Astrocyte of the cerebellum (primary cell): ENCODE measurements at regions not wholly inside any gene's neighbourhood (a gene's known extent, or its start where the extent isn't known, plus 50 kb on each side); places are given as distances from the start of the nearest gene placed in this dataset.

Source experiments
- DNase-seq: peaks from one replicate; pipeline ENCODE4 v3.0.0-alpha.2; 2011; ENCODE audit warnings: low read depth
- H3K4me3 ChIP-seq: 2 replicates; pipeline ENCODE4 v1.5.1; 2011; ENCODE audit warnings: mild to moderate bottlenecking, low read depth, low read length, moderate library complexity
- in situ Hi-C: cut with HindIII; loops from 2 replicates; pipeline ENCODE4 v1.10.0; 2017; ENCODE audit warnings: low sequenced_read_pairs
- TF ChIP-seq, protein P1 (sequence below): IDR thresholded peaks from 2 replicates; pipeline ENCODE4 v1.5.1; 2012; ENCODE audit warnings: low read length, low read depth, moderate library complexity, mild to moderate bottlenecking; ENCODE audit errors: missing control alignments

DNA sequence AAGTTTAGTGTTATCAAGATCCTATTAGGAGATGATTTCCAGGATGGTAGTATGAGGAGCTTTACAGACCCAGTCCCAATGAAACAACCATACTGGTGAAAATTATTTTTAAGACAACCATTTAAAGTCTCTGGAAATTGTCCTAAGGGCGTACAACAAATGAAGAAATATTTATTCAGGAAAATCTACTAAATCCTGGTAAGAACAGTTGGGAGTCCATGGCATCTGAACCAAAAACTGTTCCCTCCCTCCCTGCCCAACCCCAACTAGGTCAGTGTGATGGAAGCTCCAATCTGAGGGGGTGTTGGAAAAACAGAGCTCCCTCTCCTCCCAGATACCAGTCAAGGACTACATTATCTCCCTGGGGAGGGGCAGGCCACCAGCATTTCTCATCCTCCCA, 74.7 kb upstream of the MKLN1 start:
- in situ Hi-C loops: no loop called here
- no peak overlapping the region for H3K4me3 ChIP-seq
- no peak for DNase-seq
- TF ChIP-seq, protein P1, sequence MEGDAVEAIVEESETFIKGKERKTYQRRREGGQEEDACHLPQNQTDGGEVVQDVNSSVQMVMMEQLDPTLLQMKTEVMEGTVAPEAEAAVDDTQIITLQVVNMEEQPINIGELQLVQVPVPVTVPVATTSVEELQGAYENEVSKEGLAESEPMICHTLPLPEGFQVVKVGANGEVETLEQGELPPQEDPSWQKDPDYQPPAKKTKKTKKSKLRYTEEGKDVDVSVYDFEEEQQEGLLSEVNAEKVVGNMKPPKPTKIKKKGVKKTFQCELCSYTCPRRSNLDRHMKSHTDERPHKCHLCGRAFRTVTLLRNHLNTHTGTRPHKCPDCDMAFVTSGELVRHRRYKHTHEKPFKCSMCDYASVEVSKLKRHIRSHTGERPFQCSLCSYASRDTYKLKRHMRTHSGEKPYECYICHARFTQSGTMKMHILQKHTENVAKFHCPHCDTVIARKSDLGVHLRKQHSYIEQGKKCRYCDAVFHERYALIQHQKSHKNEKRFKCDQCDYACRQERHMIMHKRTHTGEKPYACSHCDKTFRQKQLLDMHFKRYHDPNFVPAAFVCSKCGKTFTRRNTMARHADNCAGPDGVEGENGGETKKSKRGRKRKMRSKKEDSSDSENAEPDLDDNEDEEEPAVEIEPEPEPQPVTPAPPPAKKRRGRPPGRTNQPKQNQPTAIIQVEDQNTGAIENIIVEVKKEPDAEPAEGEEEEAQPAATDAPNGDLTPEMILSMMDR: no peak

DNA sequence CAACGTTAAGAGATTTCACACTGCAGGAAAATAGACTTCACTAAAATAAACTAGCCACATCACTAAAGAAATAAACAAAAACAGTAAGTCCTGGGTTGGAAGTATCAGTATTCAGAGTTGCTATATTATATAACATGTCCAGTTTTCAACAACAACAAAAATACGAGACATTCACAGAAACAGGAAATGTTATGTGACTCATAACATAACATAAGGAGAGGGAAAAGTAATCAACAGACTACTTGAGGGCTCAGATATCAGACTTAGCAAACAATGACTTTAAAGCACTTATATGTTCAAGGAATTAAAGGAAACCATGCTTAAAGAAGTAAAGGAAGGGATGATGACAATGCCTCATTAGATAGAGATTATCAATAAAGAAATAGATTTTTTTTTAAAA, 73.5 kb upstream of the MKLN1 start:
- DNase-seq: no peak
- in situ Hi-C loops: no loop called here
- no peak overlapping the region for H3K4me3 ChIP-seq
- TF ChIP-seq, protein P1: no peak

DNA sequence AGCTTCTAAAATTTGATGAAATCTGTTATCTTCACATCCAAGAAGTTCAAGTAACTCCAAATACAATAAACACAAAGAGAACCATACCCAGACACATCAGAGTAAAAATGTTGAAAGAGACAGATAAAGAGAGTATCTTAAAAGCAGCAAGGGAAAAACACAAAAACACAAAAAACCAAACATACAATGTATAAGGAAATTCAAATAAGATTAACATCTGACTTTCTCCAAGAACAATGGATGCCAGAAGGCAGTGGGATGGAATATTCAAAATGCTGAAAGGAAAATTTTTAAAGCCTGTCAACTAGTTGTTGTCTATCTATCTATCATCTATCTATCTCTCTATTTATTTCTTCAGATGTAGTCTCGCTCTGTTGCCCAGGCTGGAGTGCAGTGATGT, 72.4 kb upstream of the MKLN1 start:
- in situ Hi-C loops: no loop called here
- TF ChIP-seq, protein P1: no peak
- no peak overlapping the region for H3K4me3 ChIP-seq
- DNase-seq: no peak

DNA sequence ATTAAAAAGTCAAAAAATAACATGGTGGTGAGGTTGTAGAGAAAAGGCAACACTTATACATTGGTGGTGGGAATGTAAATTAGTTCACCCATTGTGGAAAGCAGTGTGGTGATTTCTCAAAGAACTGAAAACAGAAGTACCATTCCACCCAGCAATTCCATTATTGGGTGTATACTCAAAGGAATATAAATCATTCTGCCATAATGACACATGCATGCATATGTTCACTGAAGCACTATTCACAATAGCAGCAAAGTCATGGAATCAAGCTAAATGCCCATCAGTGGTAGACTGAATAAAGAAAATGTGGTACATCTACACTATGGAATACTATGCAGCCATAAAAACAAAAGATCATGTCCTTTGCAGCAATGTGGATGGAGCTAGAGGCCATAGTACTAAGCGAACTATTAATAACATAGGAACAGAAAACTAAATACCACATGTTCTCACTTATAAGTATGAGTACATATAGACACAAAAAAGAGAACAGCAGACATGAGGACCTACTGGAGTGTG, 66.1 kb upstream of the MKLN1 start:
- DNase-seq: no peak
- H3K4me3 ChIP-seq: no peak overlapping the region
- in situ Hi-C loops: no loop called here
- TF ChIP-seq, protein P1: no peak

DNA sequence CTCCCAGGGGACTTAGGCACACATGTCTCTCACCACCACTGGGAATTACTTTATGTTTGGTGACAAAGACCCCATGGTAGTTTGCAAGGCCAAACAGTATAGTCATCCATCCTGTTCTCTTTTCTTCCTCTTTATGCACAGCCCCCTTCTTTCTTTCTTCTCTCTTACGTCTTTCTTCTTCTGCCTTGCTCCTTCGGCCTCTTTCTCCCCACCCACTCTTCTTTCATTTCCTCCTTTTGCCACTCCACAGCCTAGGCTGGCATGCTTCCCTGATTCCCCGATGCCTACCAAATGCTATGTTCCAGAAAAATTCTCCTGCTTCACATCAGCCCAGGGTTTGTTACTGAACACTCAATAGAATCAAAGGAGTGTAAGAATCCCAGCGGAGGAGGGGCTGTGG, 62.4 kb upstream of the MKLN1 start:
- DNase-seq: no peak
- TF ChIP-seq, protein P1: no peak
- in situ Hi-C loops: no loop called here
- no peak overlapping the region for H3K4me3 ChIP-seq

DNA sequence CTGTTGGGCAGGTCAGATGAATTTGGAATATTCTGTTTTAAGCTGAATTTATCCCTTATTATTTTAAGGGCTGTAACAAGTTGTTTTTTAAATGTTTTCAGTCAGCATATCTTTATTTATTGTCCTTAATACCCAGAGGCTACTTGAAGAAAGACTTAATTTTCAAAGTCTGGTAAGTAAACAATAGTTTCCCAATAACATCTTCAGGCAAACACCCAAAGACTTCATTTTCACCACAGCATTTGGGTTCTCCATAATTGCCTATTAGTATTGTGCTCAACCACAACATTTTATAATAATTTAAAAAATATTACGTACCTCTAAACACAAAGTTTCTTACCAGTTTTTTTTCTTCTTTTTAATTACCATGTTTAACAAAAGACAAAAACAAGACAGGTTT, 60.0 kb upstream of the MKLN1 start:
- in situ Hi-C loops: no loop called here
- TF ChIP-seq, protein P1: no peak
- DNase-seq: no peak
- no peak overlapping the region for H3K4me3 ChIP-seq

DNA sequence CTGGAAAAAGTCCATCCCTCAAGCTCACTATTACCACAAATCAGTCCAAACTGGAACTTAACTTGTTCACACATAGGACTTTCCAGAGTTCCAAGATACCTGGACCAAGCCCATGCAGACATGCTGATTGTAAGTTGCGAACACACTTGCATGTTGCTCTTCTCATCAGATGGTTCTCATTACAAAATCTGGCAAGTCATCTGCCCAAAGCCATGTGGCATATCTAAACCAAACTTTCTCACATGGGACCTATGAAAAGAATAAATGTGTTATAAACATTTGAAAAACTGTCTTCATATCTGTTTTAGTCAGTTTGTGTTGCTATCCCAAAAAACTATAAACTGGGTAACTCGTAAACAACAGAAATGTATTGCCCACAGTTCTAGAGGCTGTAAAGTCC, 58.8 kb upstream of the MKLN1 start:
- no peak overlapping the region for H3K4me3 ChIP-seq
- TF ChIP-seq, protein P1: no peak
- in situ Hi-C loops: no loop called here
- no peak for DNase-seq
